NCI-H128 (cell line): ENCODE measurements at regions not wholly inside any gene's neighbourhood (a gene's known extent, or its start where the extent isn't known, plus 50 kb on each side); places are given as distances from the start of the nearest gene placed in this dataset.

ENCODE experiments used
- DNase-seq: peaks from one replicate; lab custom pipeline; 2025; ENCODE audit not compliant: unreplicated experiment; lab: John Stamatoyannopoulos, UW

GRCh38 chr4:3364634-3365314 lies 72.0 kb downstream of the RGS12 start:
- DNase-seq: no peak

- no peak for DNase-seq
Measured at GRCh38 chr4:3365326-3365725, 72.5 kb downstream of the RGS12 start.

GRCh38 chr4:3365871-3366842 lies 73.3 kb downstream of the RGS12 start:
- no peak for DNase-seq

GRCh38 chr4:3366893-3367775 lies 74.3 kb downstream of the RGS12 start:
- no peak for DNase-seq

GRCh38 chr4:3367866-3368265 lies 73.9 kb upstream of the HGFAC start:
- no peak for DNase-seq

GRCh38 chr4:3368334-3368733 lies 73.4 kb upstream of the HGFAC start:
- DNase-seq: no peak

- DNase-seq: no peak
Measured at GRCh38 chr4:3368841-3369760, 72.7 kb upstream of the HGFAC start.

GRCh38 chr4:3369781-3370674 lies 71.7 kb upstream of the HGFAC start:
- no peak for DNase-seq

- no peak for DNase-seq
Measured at GRCh38 chr4:3371033-3372001, 70.5 kb upstream of the HGFAC start.

- DNase-seq: no peak
Measured at GRCh38 chr4:3372264-3372932, 69.4 kb upstream of the HGFAC start.

- DNase-seq: no peak
Measured at GRCh38 chr4:3372933-3373465, 68.8 kb upstream of the HGFAC start.

- no peak for DNase-seq
Measured at GRCh38 chr4:3373468-3373867, 68.3 kb upstream of the HGFAC start.

GRCh38 chr4:3374011-3374645 lies 67.6 kb upstream of the HGFAC start:
- DNase-seq: no peak

- DNase-seq: no peak
Measured at GRCh38 chr4:3374667-3375066, 67.1 kb upstream of the HGFAC start.

- DNase-seq: peak; percentile 39
Measured at GRCh38 chr4:3375688-3376087, 66.1 kb upstream of the HGFAC start.

- no peak for DNase-seq
Measured at GRCh38 chr4:3376266-3376665, 65.5 kb upstream of the HGFAC start.

GRCh38 chr4:3377557-3377956 lies 64.2 kb upstream of the HGFAC start:
- DNase-seq: no peak
